Tibial artery (tissue), 4 donors: ENCODE measurements at regions not wholly inside any gene's neighbourhood (a gene's known extent, or its start where the extent isn't known, plus 50 kb on each side); places are given as distances from the start of the nearest gene placed in this dataset.
"Not testable (repeated sequence)": the region's sequence is repeated elsewhere in the genome, so short reads cannot be mapped to it uniquely, and the experiment has no call there.

Source experiments
- DNase-seq, 2 donors: peaks; one replicate each; pipeline ENCODE4 v3.0.0-alpha.2; 2019
- H3K27ac ChIP-seq, 2 donors: fragments of 200-600 bp; sonication (generic) in 1 of 2; 1 replicate in 1 of 2; 2 replicates in 1 of 2; pipeline ENCODE4 v1.5.1; 2018 to 2019; ENCODE audit warnings: mild to moderate bottlenecking in 1 of 2
- H3K27me3 ChIP-seq, 2 donors: fragments of 200-600 bp; sonication (generic) in 1 of 2; one replicate each; pipeline versions ENCODE4 v1.5.1 to v1.6.0; 2016 to 2019
- H3K36me3 ChIP-seq, 3 donors: fragments of 200-600 bp; sonication (generic) in 2 of 3; one replicate each; pipeline ENCODE4 v1.5.1; 2016 to 2019; ENCODE audit warnings: mild to moderate bottlenecking in 2 of 3
- H3K4me1 ChIP-seq, 4 donors: fragments of 200-600 bp; sonication (generic) in 2 of 4; 1 replicate in 3 of 4; 2 replicates in 1 of 4; pipeline ENCODE4 v1.5.1; 2016 to 2019
- H3K4me3 ChIP-seq, 2 donors: fragments of 200-600 bp; sonication (generic) in 1 of 2; 1 replicate in 1 of 2; 2 replicates in 1 of 2; pipeline ENCODE4 v1.5.1; 2018 to 2019; ENCODE audit warnings: mild to moderate bottlenecking in 2 of 2
- H3K9me3 ChIP-seq, 3 donors: fragments of 200-600 bp; sonication (generic) in 1 of 3; one replicate each; pipeline ENCODE4 v1.5.1; 2016 to 2019
- intact Hi-C: fragments of 100-400 bp; cut with DNase I; formaldehyde crosslinking; loops from one replicate; pipeline ENCODE4 v1.15.0; 2023; ENCODE audit warnings: low total_unique reads

DNA sequence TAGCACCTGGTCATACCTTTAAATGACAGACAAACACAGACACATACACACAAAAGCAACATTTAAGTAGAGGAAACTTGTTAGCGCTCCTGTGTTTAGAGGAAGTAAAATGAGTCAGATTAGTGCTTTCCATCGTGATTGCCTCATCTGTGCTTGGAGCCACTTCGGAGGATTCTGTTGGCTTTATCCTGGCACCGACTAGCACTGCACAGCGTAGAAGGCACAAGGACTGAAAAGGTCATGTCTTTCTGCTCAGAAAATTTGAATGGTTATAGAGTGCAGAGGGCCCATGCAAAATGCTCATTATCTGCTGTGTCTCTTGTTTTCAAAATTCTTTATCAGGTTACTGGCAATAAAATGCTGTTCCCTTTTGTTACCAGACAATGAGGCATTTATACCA is 863.6 kb upstream of the TPTE start:
- H3K4me1 ChIP-seq, intact Hi-C loops, DNase-seq, H3K36me3 ChIP-seq, H3K9me3 ChIP-seq, H3K27ac ChIP-seq, H3K27me3 ChIP-seq, H3K4me3 ChIP-seq: not testable (repeated sequence)

- H3K27me3 ChIP-seq, DNase-seq, H3K4me3 ChIP-seq, intact Hi-C loops, H3K27ac ChIP-seq, H3K9me3 ChIP-seq, H3K36me3 ChIP-seq, H3K4me1 ChIP-seq: not testable (repeated sequence)
Measured at GRCh38 chr21:9659877-9660276, 861.5 kb upstream of the TPTE start.

DNA sequence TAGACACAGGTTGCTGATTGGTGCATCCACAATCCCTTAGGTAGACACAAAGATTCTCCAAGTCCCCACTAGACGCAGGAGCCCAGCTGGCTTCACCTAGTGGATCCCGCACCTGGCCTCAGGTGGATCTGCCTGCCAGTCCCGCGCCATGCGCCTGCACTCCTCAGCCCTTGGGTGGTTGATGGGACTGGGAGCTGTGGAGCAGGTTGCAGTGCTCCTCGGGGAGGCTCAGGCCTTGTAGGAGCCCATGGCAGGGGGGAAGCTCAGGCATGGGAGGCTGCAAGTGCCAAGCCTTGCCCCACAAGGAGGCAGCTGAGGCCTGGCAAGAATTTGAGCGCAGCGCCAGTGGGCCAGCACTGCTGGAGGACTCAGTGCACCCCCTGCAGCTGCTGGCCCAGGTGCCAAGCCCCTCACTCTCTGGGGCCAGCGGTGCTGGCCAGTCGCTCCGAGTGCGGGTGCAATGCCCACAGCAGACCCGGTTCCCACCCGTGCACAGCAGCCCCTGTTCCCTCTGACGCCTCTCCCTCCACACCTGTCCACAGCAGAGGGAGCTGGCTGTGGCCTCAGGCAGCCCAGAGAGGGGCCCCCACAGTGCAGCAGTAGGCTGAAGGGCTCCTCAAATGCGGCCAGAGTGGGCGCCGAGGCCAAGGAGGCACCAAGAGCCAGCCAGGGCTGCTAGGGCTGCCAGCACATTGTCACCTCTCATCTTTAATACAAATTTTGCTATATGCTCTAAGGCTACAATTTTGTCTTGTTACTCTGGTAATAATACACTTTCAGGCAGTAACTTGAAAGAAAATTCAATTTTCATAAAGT is 857.3 kb upstream of the TPTE start:
- H3K4me3 ChIP-seq, intact Hi-C loops, DNase-seq, H3K9me3 ChIP-seq, H3K27me3 ChIP-seq, H3K36me3 ChIP-seq, H3K4me1 ChIP-seq, H3K27ac ChIP-seq: not testable (repeated sequence)

GRCh38 chr21:9675811-9676210 is 845.6 kb upstream of the TPTE start:
- not testable (repeated sequence) for DNase-seq

GRCh38 chr21:9679029-9679428 is 842.4 kb upstream of the TPTE start:
- intact Hi-C loops, DNase-seq, H3K36me3 ChIP-seq, H3K9me3 ChIP-seq, H3K4me3 ChIP-seq, H3K27me3 ChIP-seq, H3K4me1 ChIP-seq, H3K27ac ChIP-seq: not testable (repeated sequence)

More at GRCh38 chr21:9675811-9676210, 845.6 kb upstream of the TPTE start:
- H3K9me3 ChIP-seq, H3K36me3 ChIP-seq, H3K4me1 ChIP-seq, H3K27ac ChIP-seq, H3K4me3 ChIP-seq, intact Hi-C loops, H3K27me3 ChIP-seq: not testable (repeated sequence)

- intact Hi-C loops, H3K27me3 ChIP-seq, H3K4me3 ChIP-seq, H3K4me1 ChIP-seq, H3K36me3 ChIP-seq, H3K27ac ChIP-seq, H3K9me3 ChIP-seq, DNase-seq: not testable (repeated sequence)
Measured at GRCh38 chr21:9688945-9689344, 832.4 kb upstream of the TPTE start.

GRCh38 chr21:9690981-9691380 is 830.4 kb upstream of the TPTE start:
- DNase-seq, H3K4me3 ChIP-seq, H3K27me3 ChIP-seq, H3K36me3 ChIP-seq, H3K9me3 ChIP-seq, H3K27ac ChIP-seq, H3K4me1 ChIP-seq, intact Hi-C loops: not testable (repeated sequence)

DNA sequence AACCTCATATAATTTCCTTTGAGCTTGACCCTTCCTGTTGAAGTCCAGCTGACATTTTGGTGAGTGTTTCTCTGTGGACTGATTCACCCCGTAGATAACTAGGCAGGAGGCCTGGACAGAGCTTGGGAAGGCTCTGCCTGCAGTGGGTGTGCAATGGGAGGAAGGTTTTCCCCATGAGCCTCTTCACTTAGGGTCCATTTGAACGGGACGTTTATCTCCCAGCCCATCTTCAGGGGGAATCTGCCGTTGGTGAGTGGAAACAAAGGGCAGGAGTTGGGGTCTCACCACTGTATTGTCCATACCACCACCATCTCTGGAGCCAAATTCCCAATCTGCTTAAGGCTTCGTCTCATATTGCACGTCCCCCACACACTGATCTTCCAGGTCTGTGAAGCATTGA is 825.6 kb upstream of the TPTE start:
- H3K4me3 ChIP-seq, intact Hi-C loops, H3K9me3 ChIP-seq, H3K27me3 ChIP-seq, H3K4me1 ChIP-seq, DNase-seq, H3K36me3 ChIP-seq, H3K27ac ChIP-seq: not testable (repeated sequence)

DNA sequence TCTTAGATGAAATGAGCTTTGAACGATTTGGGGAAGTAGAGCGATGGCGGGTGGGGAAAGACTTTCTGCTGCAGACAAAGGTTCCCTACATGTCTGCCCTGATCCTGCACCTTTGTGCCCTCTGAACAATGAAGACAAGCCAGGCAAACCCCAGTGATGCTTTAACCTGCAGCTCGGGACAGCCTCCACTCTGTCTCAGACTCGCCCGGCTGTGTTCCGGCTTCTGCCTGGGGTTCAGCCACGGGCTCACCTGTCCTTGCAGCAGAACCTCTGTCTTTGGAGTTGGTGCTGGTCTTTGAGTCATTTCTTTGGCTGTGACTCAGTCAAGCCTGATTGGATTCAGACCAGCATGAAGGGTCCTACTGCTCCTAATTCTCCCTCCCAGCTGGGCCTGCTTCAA is 823.6 kb upstream of the TPTE start:
- H3K36me3 ChIP-seq, H3K27ac ChIP-seq, DNase-seq, H3K4me1 ChIP-seq, H3K27me3 ChIP-seq, H3K9me3 ChIP-seq, intact Hi-C loops, H3K4me3 ChIP-seq: not testable (repeated sequence)

GRCh38 chr21:9705016-9705415 is 816.4 kb upstream of the TPTE start:
- H3K27ac ChIP-seq, H3K4me3 ChIP-seq, DNase-seq, H3K27me3 ChIP-seq, H3K36me3 ChIP-seq, H3K4me1 ChIP-seq, H3K9me3 ChIP-seq, intact Hi-C loops: not testable (repeated sequence)

DNA sequence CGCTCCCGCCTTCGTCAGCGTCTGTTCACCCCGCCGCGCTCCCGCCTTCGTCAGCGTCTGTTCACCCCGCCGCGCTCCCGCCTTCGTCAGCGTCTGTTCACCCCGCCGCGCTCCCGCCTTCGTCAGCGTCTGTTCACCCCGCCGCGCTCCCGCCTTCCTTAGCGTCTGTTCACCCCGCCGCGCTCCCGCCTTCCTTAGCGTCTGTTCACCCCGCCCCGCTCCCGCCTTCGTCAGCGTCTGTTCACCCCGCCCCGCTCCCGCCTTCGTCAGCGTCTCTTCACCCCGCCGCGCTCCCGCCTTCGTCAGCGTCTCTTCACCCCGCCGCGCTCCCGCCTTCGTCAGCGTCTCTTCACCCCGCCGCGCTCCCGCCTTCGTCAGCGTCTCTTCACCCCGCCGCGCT is 815.9 kb upstream of the TPTE start:
- H3K4me3 ChIP-seq, H3K4me1 ChIP-seq, H3K9me3 ChIP-seq, H3K27me3 ChIP-seq, DNase-seq, intact Hi-C loops, H3K27ac ChIP-seq, H3K36me3 ChIP-seq: not testable (repeated sequence)

DNA sequence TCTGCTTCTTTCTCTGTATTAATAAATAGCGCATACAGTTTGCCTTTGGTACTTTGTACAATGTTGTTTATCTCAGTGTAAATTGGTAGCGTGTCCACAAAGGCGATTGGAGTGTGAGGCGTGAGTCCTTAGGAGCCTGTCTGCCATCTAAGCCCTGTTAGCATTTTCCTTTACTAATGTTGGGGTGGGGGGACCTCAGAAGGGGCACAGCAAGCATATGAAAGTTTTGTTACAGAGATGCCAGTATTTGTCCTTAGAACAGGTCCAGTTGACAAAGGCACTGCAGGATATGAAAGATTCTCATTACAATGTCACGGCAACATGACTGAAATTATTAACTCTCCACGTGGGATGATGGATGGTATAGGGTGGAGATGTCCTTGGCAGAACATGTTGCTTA is 796.8 kb upstream of the TPTE start:
- H3K9me3 ChIP-seq, H3K27me3 ChIP-seq, H3K4me1 ChIP-seq, H3K4me3 ChIP-seq, intact Hi-C loops, H3K36me3 ChIP-seq, H3K27ac ChIP-seq, DNase-seq: not testable (repeated sequence)

DNA sequence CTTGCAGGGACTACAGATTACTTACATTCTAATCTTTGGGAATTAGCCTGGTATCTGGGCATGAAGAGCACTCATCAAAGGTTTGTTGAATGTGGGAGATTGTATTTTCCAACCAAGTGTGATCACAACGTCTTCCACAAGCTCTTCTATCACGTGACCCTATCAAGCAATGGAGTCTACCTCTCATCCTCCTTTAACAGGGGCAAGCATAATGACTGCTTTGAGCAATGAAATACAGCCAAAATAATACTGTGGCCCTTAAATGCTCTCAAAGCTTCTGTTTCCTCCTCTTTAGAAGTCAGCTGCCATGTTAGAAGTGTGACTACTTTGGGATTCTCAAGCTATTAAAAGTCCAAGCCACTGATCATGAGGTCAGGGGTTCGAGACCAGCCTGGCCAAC is 794.2 kb upstream of the TPTE start:
- intact Hi-C loops, H3K36me3 ChIP-seq, H3K27me3 ChIP-seq, H3K4me1 ChIP-seq, H3K4me3 ChIP-seq, H3K27ac ChIP-seq, DNase-seq, H3K9me3 ChIP-seq: not testable (repeated sequence)

DNA sequence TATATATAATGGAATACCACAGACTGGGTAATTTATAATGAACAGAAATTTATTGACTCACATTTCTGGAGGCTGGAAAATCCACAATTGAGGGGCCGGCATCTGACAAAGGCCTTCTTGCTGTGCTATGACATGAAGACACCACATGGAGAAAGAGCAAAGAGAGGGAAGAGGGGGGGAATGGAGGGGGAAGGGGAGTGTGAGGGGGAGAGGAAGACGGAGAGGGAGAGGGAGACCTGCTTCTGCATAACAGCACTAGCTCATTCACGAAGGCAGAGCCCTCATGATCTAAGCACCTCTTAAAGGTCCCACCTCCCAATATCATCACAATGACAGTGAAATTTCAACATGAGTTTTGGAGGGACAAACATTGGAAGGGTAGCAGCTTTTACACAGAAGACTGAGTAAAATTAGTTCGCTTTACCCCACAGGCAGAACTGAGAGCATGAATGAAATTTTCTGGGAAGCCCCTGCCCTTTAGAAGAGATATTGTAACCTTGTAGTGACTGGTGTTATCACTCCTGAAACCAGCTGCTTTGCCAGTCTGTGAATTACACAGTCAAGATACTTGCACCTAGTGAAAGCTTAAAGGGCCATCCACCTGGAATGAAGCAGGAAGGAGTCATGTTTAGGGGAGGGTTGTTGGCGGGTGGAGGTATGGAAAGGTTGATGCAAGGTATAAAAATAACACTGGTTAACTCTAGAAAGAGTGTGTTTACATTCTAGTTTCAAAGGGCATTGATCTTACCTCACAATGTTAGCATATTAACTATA is 793.0 kb upstream of the TPTE start:
- H3K36me3 ChIP-seq, H3K27ac ChIP-seq, H3K4me1 ChIP-seq, DNase-seq, H3K4me3 ChIP-seq, H3K9me3 ChIP-seq, intact Hi-C loops, H3K27me3 ChIP-seq: not testable (repeated sequence)
